ENCODE measurements at regions not wholly inside any gene's neighbourhood (a gene's known extent, or its start where the extent isn't known, plus 50 kb on each side); places are given as distances from the start of the nearest gene placed in this dataset.

GRCh38 chr5:51273021-51273420, 110.2 kb upstream of the ISL1 start:
- no peak for DNase-seq (ENCODE audit: low read depth in 3 of 3, low spot score in 1 of 3)

DNA sequence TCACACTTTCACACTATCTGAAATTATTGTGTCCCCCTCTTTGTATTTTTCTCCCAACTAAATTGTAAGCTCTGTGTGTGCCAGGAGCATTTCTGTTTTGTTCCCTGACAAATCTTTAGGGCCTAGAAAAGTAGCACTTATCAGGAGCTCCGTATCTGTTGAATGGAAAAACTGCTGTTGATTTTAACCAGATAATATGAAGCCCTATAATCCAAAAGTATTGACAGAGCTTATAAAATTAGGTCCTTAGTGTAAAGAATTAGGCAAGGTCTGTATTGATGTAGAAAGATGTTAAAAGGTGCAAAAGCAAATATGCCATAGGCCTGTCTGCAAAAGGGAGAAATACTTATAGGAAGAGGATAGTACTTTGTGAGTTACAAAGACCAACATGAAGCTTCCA, 109.4 kb upstream of the ISL1 start:
- no peak for DNase-seq (ENCODE audit: low read depth in 3 of 3, low spot score in 1 of 3)

- DNase-seq (ENCODE audit: low read depth in 3 of 3, low spot score in 1 of 3) = no peak
These were observed 107.8 kb upstream of the ISL1 start for GRCh38 chr5:51275428-51275827.

DNA sequence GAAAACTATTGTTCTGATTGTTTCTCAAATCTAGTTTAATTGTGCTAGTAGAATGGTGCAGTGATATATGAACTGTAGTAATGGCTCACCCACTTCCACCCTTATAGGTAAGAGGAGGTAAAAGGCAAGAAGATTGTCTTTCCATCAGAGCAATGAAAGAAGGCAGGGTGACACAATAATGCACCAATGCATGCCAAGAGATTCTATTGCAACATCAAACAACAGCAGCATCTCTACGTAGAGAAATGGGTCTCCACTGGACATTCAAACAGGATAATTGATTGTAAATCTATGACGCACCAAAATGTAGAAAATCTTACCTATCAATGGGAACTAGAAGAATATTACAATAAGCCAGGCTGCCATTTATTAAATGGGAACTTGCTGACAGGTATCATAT, 107.0 kb upstream of the ISL1 start:
- no peak for DNase-seq (ENCODE audit: low read depth in 3 of 3, low spot score in 1 of 3)

GRCh38 chr5:51278539-51278938, 104.7 kb upstream of the ISL1 start:
- no peak for DNase-seq (ENCODE audit: low read depth in 3 of 3, low spot score in 1 of 3)

DNA sequence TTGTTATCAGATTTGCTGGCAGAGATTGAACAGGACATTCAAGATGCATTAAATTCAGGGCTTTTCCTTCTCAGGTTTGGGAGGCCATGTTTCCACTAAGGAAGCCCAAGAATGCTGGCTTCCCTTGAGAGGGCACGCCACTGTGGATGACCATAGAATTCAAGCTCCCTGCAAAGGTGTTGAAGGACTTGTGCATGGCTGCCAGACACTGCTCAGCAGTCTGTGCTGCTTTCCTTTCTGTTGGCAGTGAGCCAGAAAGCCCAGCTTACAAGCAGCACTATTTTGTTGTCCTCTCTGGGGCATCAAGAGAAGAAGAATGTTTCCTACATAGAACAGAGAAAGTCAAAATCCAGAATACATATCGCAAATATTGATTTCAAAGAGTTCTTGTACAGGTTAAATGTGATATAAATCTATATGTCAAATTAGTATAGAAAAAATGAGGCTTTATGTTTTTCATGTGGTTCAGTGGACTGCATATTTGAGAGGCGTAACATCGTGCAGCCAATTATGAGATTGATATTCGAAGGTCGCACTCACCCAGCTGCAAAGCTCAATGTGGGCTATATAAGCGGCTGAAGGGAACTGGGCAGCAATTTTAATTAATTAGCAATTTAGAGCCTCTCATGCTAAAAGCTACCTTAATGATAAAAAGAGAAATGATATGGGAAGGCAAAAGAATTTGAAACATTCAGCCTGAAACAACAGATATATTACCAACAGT, 103.1 kb upstream of the ISL1 start:
- DNase-seq (ENCODE audit: low read depth in 3 of 3, low spot score in 1 of 3) = no peak

DNA sequence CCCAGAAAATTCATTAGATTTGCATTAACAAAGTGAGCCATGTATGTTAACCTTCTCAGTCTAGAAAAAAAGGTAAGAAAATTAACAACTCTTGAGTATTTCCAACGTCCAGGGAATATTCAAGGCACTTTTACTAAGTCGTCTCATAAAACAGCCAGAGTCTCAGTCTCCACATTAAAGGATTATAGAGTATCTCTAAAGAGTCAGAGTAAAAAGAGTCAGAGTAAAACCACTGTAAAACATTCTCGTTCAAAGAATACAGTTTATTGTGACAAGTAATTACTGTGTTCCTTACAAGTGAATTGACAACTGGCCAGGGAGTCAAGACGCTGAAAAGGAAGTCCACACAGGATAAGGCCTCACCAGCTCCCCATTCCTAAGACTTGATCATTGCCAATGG, 97.2 kb upstream of the ISL1 start:
- no peak for DNase-seq (ENCODE audit: low read depth in 3 of 3, low spot score in 1 of 3)

- DNase-seq (ENCODE audit: low read depth in 3 of 3, low spot score in 1 of 3) = no peak
These were observed 80.9 kb upstream of the ISL1 start for GRCh38 chr5:51302343-51302742.

DNA sequence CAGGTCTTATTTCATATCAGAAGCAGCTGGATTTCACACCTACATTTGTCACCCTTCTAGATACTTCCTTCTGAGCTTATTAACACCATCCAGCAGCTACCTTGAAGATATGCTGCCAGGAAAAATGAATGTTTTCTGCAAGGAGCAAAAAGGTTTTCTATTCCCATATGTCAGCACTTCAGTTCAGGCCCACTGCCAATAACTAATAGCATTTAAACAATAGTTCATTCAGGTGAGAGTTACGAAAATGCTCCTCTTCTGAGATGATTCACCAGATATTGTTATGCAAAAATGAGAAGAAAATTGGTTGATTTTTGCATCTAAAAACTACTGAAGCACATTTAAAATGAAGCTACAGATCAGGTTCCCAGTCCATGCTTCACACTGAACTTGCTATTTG, 56.4 kb upstream of the ISL1 start:
- DNase-seq (ENCODE audit: low read depth in 3 of 3, low spot score in 1 of 3) = no peak
